HEK293 (cell line): ENCODE measurements at regions not wholly inside any gene's neighbourhood (a gene's known extent, or its start where the extent isn't known, plus 50 kb on each side); places are given as distances from the start of the nearest gene placed in this dataset.

ENCODE experiments used
- CTCF ChIA-PET: fragments of 350-600 bp; formaldehyde crosslinking; extraction: SDS; loops from one replicate; lab custom pipeline; 2021; ENCODE audit warnings: antibody characterized with exemption; lab: Yijun Ruan, JAX
- POLR2A ChIA-PET: fragments of 300-600 bp; formaldehyde crosslinking; extraction: SDS; loops from one replicate; lab custom pipeline; 2020; ENCODE audit warnings: antibody characterized with exemption, inconsistent platforms; lab: Yijun Ruan, JAX
- H3K27ac ChIP-seq: fragments of 200-500 bp; sonication (Bioruptor generic); 2 replicates; pipeline ENCODE4 v1.5.1; 2014; ENCODE audit warnings: low read depth, low read length, control low read depth, inconsistent platforms; ENCODE audit errors: extremely low read depth
- H3K36me3 ChIP-seq, 2 experiments: fragments of 200-500 bp in 1 of 2; sonication (Bioruptor generic) in 1 of 2; 1 replicate in 1 of 2; 2 replicates in 1 of 2; pipeline ENCODE4 v1.5.1; 2014 to 2017; ENCODE audit warnings: inconsistent platforms in 2 of 2, low read length in 2 of 2; ENCODE audit not compliant: control insufficient read depth in 2 of 2, insufficient read depth in 1 of 2
- H3K4me1 ChIP-seq: fragments of 200-500 bp; sonication (Bioruptor generic); 2 replicates; pipeline ENCODE4 v1.5.1; 2014; ENCODE audit warnings: mild to moderate bottlenecking, low read length, inconsistent platforms; ENCODE audit not compliant: control insufficient read depth, insufficient read depth
- H3K4me3 ChIP-seq: 2 replicates; pipeline ENCODE4 v1.5.1; 2011; ENCODE audit warnings: low read depth, mild to moderate bottlenecking, control low read depth, low read length, moderate library complexity
- H3K9me3 ChIP-seq: fragments of 200-500 bp; sonication (Bioruptor generic); 2 replicates; pipeline ENCODE4 v1.5.1; 2014; ENCODE audit warnings: low read depth, low read length, inconsistent platforms; ENCODE audit not compliant: control insufficient read depth, insufficient read depth
- KLF10 ChIP-seq: fragments of 450-650 bp; IDR thresholded peaks from 2 replicates; pipeline ENCODE4 v1.5.1; 2018; ENCODE audit warnings: missing biosample characterization, mild to moderate bottlenecking, missing genetic modification characterization
- KLF16 ChIP-seq: fragments of 450-650 bp; formaldehyde crosslinking; IDR thresholded peaks from 2 replicates; pipeline ENCODE4 v1.5.1; 2017; ENCODE audit warnings: missing biosample characterization, missing genetic modification characterization
- PBX3 ChIP-seq: sonication (generic); formaldehyde crosslinking; IDR thresholded peaks from 2 replicates; pipeline ENCODE4 v1.8.1; 2022; ENCODE audit warnings: mild to moderate bottlenecking, moderate library complexity, missing genetic modification reagents
- TSHZ1 ChIP-seq: fragments of 450-650 bp; formaldehyde crosslinking; IDR thresholded peaks from 2 replicates; pipeline ENCODE4 v1.5.1; 2016; ENCODE audit warnings: missing biosample characterization, missing genetic modification characterization, borderline replicate concordance
- ZBTB17 ChIP-seq: fragments of 450-650 bp; formaldehyde crosslinking; IDR thresholded peaks from 2 replicates; pipeline ENCODE4 v1.5.1; 2016; ENCODE audit warnings: missing biosample characterization, missing genetic modification characterization
- ZFP37 ChIP-seq: fragments of 450-650 bp; formaldehyde crosslinking; IDR thresholded peaks from 2 replicates; pipeline ENCODE4 v1.5.1; 2016; ENCODE audit warnings: missing biosample characterization, missing genetic modification characterization
- ZNF112 ChIP-seq: fragments of 450-650 bp; formaldehyde crosslinking; IDR thresholded peaks from 2 replicates; pipeline ENCODE4 v1.5.0; 2017; ENCODE audit warnings: missing biosample characterization, missing genetic modification characterization
- ZNF221 ChIP-seq: fragments of 450-650 bp; formaldehyde crosslinking; IDR thresholded peaks from 2 replicates; pipeline ENCODE4 v1.5.1; 2017; ENCODE audit warnings: missing biosample characterization, missing genetic modification characterization, borderline replicate concordance
- ZNF266 ChIP-seq: fragments of 450-650 bp; formaldehyde crosslinking; IDR thresholded peaks from 2 replicates; pipeline ENCODE4 v1.5.1; 2016; ENCODE audit warnings: missing biosample characterization, missing genetic modification characterization, low read depth
- ZNF292 ChIP-seq: fragments of 450-650 bp; formaldehyde crosslinking; IDR thresholded peaks from 2 replicates; pipeline ENCODE4 v1.5.1; 2016; ENCODE audit warnings: low read depth, missing biosample characterization, missing genetic modification characterization, borderline replicate concordance
- ZNF302 ChIP-seq: fragments of 450-650 bp; formaldehyde crosslinking; IDR thresholded peaks from 2 replicates; pipeline ENCODE4 v1.5.1; 2016; ENCODE audit warnings: missing biosample characterization, missing genetic modification characterization, low read depth
- ZNF423 ChIP-seq: fragments of 450-650 bp; formaldehyde crosslinking; IDR thresholded peaks from 2 replicates; pipeline ENCODE4 v1.5.1; 2016; ENCODE audit warnings: missing biosample characterization, missing genetic modification characterization
- ZNF473 ChIP-seq: fragments of 450-650 bp; formaldehyde crosslinking; IDR thresholded peaks from 2 replicates; pipeline ENCODE4 v1.5.1; 2017; ENCODE audit warnings: missing biosample characterization, missing genetic modification characterization
- ZNF658 ChIP-seq: fragments of 450-650 bp; formaldehyde crosslinking; IDR thresholded peaks from 2 replicates; pipeline ENCODE4; 2016; ENCODE audit warnings: missing biosample characterization, missing genetic modification characterization
- ZNF704 ChIP-seq: fragments of 450-650 bp; formaldehyde crosslinking; IDR thresholded peaks from 2 replicates; pipeline ENCODE4 v1.5.1; 2016; ENCODE audit warnings: missing biosample characterization, missing genetic modification characterization
- ZNF776 ChIP-seq: fragments of 450-650 bp; formaldehyde crosslinking; IDR thresholded peaks from 2 replicates; pipeline ENCODE4 v1.5.0; 2017; ENCODE audit warnings: missing biosample characterization, missing genetic modification characterization, borderline replicate concordance
- TF ChIP-seq, protein P1 (sequence below): fragments of 450-650 bp; formaldehyde crosslinking; IDR thresholded peaks from 2 replicates; pipeline ENCODE4 v1.5.1; 2016; ENCODE audit warnings: missing biosample characterization, missing genetic modification characterization, low read depth
- TF ChIP-seq, protein P2 (sequence below): fragments of 450-650 bp; formaldehyde crosslinking; conservative IDR thresholded peaks from 2 replicates; pipeline ENCODE4 v1.5.1; 2016; ENCODE audit warnings: low read depth, missing biosample characterization, missing genetic modification characterization
- TF ChIP-seq, protein P3 (sequence below): fragments of 450-650 bp; formaldehyde crosslinking; IDR thresholded peaks from 2 replicates; pipeline ENCODE4 v1.5.1; 2016; ENCODE audit warnings: missing biosample characterization, missing genetic modification characterization

GRCh38 chr1:13878021-13878420 is 178.0 kb downstream of the PRDM2 start:
- H3K36me3 ChIP-seq: no peaks in the 10 kb centered on the region
- H3K4me3 ChIP-seq: no peak overlapping the region
- no peak for TF ChIP-seq ZNF423 (tag by site-specific recombination)
- TF ChIP-seq TSHZ1 (tag by site-specific recombination): no peak
- no peak for TF ChIP-seq ZNF776 (tag by site-specific recombination)
- TF ChIP-seq, protein P1, sequence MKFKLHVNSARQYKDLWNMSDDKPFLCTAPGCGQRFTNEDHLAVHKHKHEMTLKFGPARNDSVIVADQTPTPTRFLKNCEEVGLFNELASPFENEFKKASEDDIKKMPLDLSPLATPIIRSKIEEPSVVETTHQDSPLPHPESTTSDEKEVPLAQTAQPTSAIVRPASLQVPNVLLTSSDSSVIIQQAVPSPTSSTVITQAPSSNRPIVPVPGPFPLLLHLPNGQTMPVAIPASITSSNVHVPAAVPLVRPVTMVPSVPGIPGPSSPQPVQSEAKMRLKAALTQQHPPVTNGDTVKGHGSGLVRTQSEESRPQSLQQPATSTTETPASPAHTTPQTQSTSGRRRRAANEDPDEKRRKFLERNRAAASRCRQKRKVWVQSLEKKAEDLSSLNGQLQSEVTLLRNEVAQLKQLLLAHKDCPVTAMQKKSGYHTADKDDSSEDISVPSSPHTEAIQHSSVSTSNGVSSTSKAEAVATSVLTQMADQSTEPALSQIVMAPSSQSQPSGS (tag by site-specific recombination): no peak
- no peak for TF ChIP-seq PBX3 (CRISPR knock-in tag)
- TF ChIP-seq, protein P2, sequence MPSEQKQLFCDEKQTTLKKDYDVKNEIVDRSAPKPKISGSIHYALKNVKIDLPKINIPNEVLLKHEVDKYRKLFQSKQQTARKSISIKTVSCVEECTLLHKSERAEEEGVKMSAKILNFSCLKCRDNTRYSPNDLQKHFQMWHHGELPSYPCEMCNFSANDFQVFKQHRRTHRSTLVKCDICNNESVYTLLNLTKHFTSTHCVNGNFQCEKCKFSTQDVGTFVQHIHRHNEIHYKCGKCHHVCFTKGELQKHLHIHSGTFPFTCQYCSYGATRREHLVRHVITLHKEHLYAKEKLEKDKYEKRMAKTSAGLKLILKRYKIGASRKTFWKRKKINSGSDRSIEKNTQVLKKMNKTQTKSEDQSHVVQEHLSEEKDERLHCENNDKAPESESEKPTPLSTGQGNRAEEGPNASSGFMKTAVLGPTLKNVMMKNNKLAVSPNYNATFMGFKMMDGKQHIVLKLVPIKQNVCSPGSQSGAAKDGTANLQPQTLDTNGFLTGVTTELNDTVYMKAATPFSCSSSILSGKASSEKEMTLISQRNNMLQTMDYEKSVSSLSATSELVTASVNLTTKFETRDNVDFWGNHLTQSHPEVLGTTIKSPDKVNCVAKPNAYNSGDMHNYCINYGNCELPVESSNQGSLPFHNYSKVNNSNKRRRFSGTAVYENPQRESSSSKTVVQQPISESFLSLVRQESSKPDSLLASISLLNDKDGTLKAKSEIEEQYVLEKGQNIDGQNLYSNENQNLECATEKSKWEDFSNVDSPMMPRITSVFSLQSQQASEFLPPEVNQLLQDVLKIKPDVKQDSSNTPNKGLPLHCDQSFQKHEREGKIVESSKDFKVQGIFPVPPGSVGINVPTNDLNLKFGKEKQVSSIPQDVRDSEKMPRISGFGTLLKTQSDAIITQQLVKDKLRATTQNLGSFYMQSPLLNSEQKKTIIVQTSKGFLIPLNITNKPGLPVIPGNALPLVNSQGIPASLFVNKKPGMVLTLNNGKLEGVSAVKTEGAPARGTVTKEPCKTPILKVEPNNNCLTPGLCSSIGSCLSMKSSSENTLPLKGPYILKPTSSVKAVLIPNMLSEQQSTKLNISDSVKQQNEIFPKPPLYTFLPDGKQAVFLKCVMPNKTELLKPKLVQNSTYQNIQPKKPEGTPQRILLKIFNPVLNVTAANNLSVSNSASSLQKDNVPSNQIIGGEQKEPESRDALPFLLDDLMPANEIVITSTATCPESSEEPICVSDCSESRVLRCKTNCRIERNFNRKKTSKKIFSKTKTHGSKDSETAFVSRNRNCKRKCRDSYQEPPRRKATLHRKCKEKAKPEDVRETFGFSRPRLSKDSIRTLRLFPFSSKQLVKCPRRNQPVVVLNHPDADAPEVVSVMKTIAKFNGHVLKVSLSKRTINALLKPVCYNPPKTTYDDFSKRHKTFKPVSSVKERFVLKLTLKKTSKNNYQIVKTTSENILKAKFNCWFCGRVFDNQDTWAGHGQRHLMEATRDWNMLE (tag by site-specific recombination): no peak
- no peak for TF ChIP-seq ZNF302 (tag by site-specific recombination)
- no peak for TF ChIP-seq ZNF221 (tag by site-specific recombination)
- TF ChIP-seq ZNF473: no peak
- no peak overlapping the region for H3K27ac ChIP-seq
- H3K9me3 ChIP-seq: no peaks in the 10 kb centered on the region
- ChIA-PET POLR2A (no interaction called here), CTCF (no interaction called here)
- H3K4me1 ChIP-seq: no peaks in the 10 kb centered on the region

- no peaks in the 10 kb centered on the region for H3K9me3 ChIP-seq
- H3K4me1 ChIP-seq: no peaks in the 10 kb centered on the region
- POLR2A ChIA-PET: no interaction called here
- no peak overlapping the region for H3K27ac ChIP-seq
- no peaks in the 10 kb centered on the region for H3K36me3 ChIP-seq
- CTCF ChIA-PET: no interaction called here
- H3K4me3 ChIP-seq: no peak overlapping the region
- no peak for TF ChIP-seq ZNF292 (tag by site-specific recombination)
- TF ChIP-seq ZNF112 (tag by site-specific recombination): no peak
- TF ChIP-seq ZNF658 (tag by site-specific recombination): no peak
- TF ChIP-seq KLF16: no peak
- TF ChIP-seq KLF10 (tag by site-specific recombination): no peak
- TF ChIP-seq, protein P3, sequence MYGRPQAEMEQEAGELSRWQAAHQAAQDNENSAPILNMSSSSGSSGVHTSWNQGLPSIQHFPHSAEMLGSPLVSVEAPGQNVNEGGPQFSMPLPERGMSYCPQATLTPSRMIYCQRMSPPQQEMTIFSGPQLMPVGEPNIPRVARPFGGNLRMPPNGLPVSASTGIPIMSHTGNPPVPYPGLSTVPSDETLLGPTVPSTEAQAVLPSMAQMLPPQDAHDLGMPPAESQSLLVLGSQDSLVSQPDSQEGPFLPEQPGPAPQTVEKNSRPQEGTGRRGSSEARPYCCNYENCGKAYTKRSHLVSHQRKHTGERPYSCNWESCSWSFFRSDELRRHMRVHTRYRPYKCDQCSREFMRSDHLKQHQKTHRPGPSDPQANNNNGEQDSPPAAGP (tag by site-specific recombination): no peak
- TF ChIP-seq ZFP37 (tag by site-specific recombination): no peak
- no peak for TF ChIP-seq ZBTB17
- TF ChIP-seq ZNF704 (tag by site-specific recombination): no peak
- no peak for TF ChIP-seq ZNF266 (tag by site-specific recombination)
Observed at GRCh38 chr1:13878451-13878850, 178.5 kb downstream of the PRDM2 start.
